GM13977 (cell line): ENCODE measurements at regions not wholly inside any gene's neighbourhood (a gene's known extent, or its start where the extent isn't known, plus 50 kb on each side); places are given as distances from the start of the nearest gene placed in this dataset.
"Not testable (repeated sequence)": the region's sequence is repeated elsewhere in the genome, so short reads cannot be mapped to it uniquely, and the experiment has no call there.

Source experiments
- DNase-seq: peaks from one replicate; pipeline ENCODE4 v3.0.0; 2012; ENCODE audit warnings: low spot score
- CTCF ChIP-seq: IDR thresholded peaks from 2 replicates; pipeline ENCODE4 v1.5.1; 2012; ENCODE audit warnings: mild to moderate bottlenecking, control low read depth; ENCODE audit not compliant: insufficient read depth; ENCODE audit errors: extremely low read depth, missing control alignments
- in situ Hi-C: fragments of 300-500 bp; cut with MboI; formaldehyde crosslinking; loops from one replicate; pipeline ENCODE4 v1.12.0; 2022; ENCODE audit warnings: low sequenced_read_pairs, low pct_unique_long_range_greater_than_20kb, mixed read lengths, inconsistent platforms; ENCODE audit not compliant: unreplicated experiment

- in situ Hi-C loops = no loop called here
- no peak for DNase-seq
- TF ChIP-seq CTCF = no peak
Measured at GRCh38 chr5:18630458-18631045, 996.3 kb downstream of the TAF11L14 start.

GRCh38 chr5:18652404-18653215 lies 1018.4 kb downstream of the TAF11L14 start:
- no peak for DNase-seq
- no peak for TF ChIP-seq CTCF
- in situ Hi-C loops = no loop called here

GRCh38 chr5:18653216-18653752 lies 1019.0 kb downstream of the TAF11L14 start:
- TF ChIP-seq CTCF = no peak
- in situ Hi-C loops = no loop called here
- DNase-seq = no peak

- in situ Hi-C loops = no loop called here
- DNase-seq = no peak
- no peak for TF ChIP-seq CTCF
Measured at GRCh38 chr5:18660511-18660910, 1026.3 kb downstream of the TAF11L14 start.

- DNase-seq = no peak
- in situ Hi-C loops = no loop called here
- TF ChIP-seq CTCF = no peak
Measured at GRCh38 chr5:18662231-18662630, 1028.0 kb downstream of the TAF11L14 start.

GRCh38 chr5:18674212-18674611 lies 1040.0 kb downstream of the TAF11L14 start:
- DNase-seq, in situ Hi-C loops: not testable (repeated sequence)

GRCh38 chr5:18675041-18675440 lies 1040.8 kb downstream of the TAF11L14 start:
- TF ChIP-seq CTCF = no peak
- DNase-seq = no peak
- in situ Hi-C loops = no loop called here
